HEK293 (cell line): ENCODE measurements at regions not wholly inside any gene's neighbourhood (a gene's known extent, or its start where the extent isn't known, plus 50 kb on each side); places are given as distances from the start of the nearest gene placed in this dataset.
"Not testable (repeated sequence)": the region's sequence is repeated elsewhere in the genome, so short reads cannot be mapped to it uniquely, and the experiment has no call there.

ENCODE experiments used
- CTCF ChIA-PET: fragments of 350-600 bp; formaldehyde crosslinking; extraction: SDS; loops from one replicate; lab custom pipeline; 2021; ENCODE audit warnings: antibody characterized with exemption; lab: Yijun Ruan, JAX
- POLR2A ChIA-PET: fragments of 300-600 bp; formaldehyde crosslinking; extraction: SDS; loops from one replicate; lab custom pipeline; 2020; ENCODE audit warnings: antibody characterized with exemption, inconsistent platforms; lab: Yijun Ruan, JAX
- H3K27ac ChIP-seq: fragments of 200-500 bp; sonication (Bioruptor generic); 2 replicates; pipeline ENCODE4 v1.5.1; 2014; ENCODE audit warnings: low read depth, low read length, control low read depth, inconsistent platforms; ENCODE audit errors: extremely low read depth
- H3K36me3 ChIP-seq, 2 experiments: fragments of 200-500 bp in 1 of 2; sonication (Bioruptor generic) in 1 of 2; 1 replicate in 1 of 2; 2 replicates in 1 of 2; pipeline ENCODE4 v1.5.1; 2014 to 2017; ENCODE audit warnings: inconsistent platforms in 2 of 2, low read length in 2 of 2; ENCODE audit not compliant: control insufficient read depth in 2 of 2, insufficient read depth in 1 of 2
- H3K4me1 ChIP-seq: fragments of 200-500 bp; sonication (Bioruptor generic); 2 replicates; pipeline ENCODE4 v1.5.1; 2014; ENCODE audit warnings: mild to moderate bottlenecking, low read length, inconsistent platforms; ENCODE audit not compliant: control insufficient read depth, insufficient read depth
- H3K4me3 ChIP-seq: 2 replicates; pipeline ENCODE4 v1.5.1; 2011; ENCODE audit warnings: low read depth, mild to moderate bottlenecking, control low read depth, low read length, moderate library complexity
- H3K9me3 ChIP-seq: fragments of 200-500 bp; sonication (Bioruptor generic); 2 replicates; pipeline ENCODE4 v1.5.1; 2014; ENCODE audit warnings: low read depth, low read length, inconsistent platforms; ENCODE audit not compliant: control insufficient read depth, insufficient read depth
- BCL11A ChIP-seq: fragments of 450-650 bp; formaldehyde crosslinking; IDR thresholded peaks from 2 replicates; pipeline ENCODE4 v1.5.1; 2016; ENCODE audit warnings: low read depth, missing biosample characterization, missing genetic modification characterization
- CTCF ChIP-seq: fragments of 450-650 bp; formaldehyde crosslinking; IDR thresholded peaks from 2 replicates; pipeline ENCODE4 v1.5.1; 2016; ENCODE audit warnings: missing biosample characterization, missing genetic modification characterization
- KLF8 ChIP-seq: fragments of 450-650 bp; formaldehyde crosslinking; IDR thresholded peaks from 2 replicates; pipeline ENCODE4 v1.5.1; 2016; ENCODE audit warnings: missing biosample characterization, missing genetic modification characterization
- OSR2 ChIP-seq: fragments of 450-650 bp; formaldehyde crosslinking; IDR thresholded peaks from 2 replicates; pipeline ENCODE4 v1.5.1; 2016; ENCODE audit warnings: missing biosample characterization, missing genetic modification characterization
- RBAK ChIP-seq: fragments of 450-650 bp; formaldehyde crosslinking; IDR thresholded peaks from 2 replicates; pipeline ENCODE4 v1.5.1; 2016; ENCODE audit warnings: missing biosample characterization, missing genetic modification characterization
- SETDB1 ChIP-seq: IDR thresholded peaks from one replicate; pipeline ENCODE4 v1.6.1; 2017; ENCODE audit warnings: mild to moderate bottlenecking, low read length, moderate library complexity, mixed read lengths; ENCODE audit not compliant: insufficient read length
- SP3 ChIP-seq: fragments of 450-650 bp; formaldehyde crosslinking; IDR thresholded peaks from 2 replicates; pipeline ENCODE4 v1.5.1; 2016; ENCODE audit warnings: missing biosample characterization, missing genetic modification characterization
- TCF7L2 ChIP-seq: IDR thresholded peaks from 2 replicates; pipeline ENCODE4 v1.6.1; 2011; ENCODE audit warnings: low read depth, mild to moderate bottlenecking, inconsistent platforms, low read length, moderate library complexity, borderline replicate concordance
- ZFP41 ChIP-seq: fragments of 450-650 bp; formaldehyde crosslinking; IDR thresholded peaks from 2 replicates; pipeline ENCODE4 v1.5.1; 2016; ENCODE audit warnings: missing biosample characterization, missing genetic modification characterization, borderline replicate concordance
- ZNF26 ChIP-seq: fragments of 450-650 bp; formaldehyde crosslinking; IDR thresholded peaks from 2 replicates; pipeline ENCODE4 v1.5.1; 2016; ENCODE audit warnings: missing biosample characterization, missing genetic modification characterization
- ZNF280C ChIP-seq: fragments of 450-650 bp; formaldehyde crosslinking; IDR thresholded peaks from 2 replicates; pipeline ENCODE4 v1.5.1; 2016; ENCODE audit warnings: missing biosample characterization, missing genetic modification characterization
- ZNF37A ChIP-seq: fragments of 450-650 bp; IDR thresholded peaks from 2 replicates; pipeline ENCODE4 v1.5.1; 2018; ENCODE audit warnings: missing biosample characterization, missing genetic modification characterization
- ZNF426 ChIP-seq: fragments of 450-650 bp; formaldehyde crosslinking; IDR thresholded peaks from 2 replicates; pipeline ENCODE4 v1.5.1; 2017; ENCODE audit warnings: missing biosample characterization, missing genetic modification characterization, mild to moderate bottlenecking, inconsistent platforms, moderate library complexity
- ZNF510 ChIP-seq: fragments of 450-650 bp; formaldehyde crosslinking; IDR thresholded peaks from 2 replicates; pipeline ENCODE4 v1.5.1; 2018; ENCODE audit warnings: mild to moderate bottlenecking, missing genetic modification characterization, missing biosample characterization; ENCODE audit not compliant: insufficient replicate concordance
- ZNF548 ChIP-seq: fragments of 450-650 bp; formaldehyde crosslinking; IDR thresholded peaks from 2 replicates; pipeline ENCODE4 v1.5.1; 2016; ENCODE audit warnings: missing biosample characterization, missing genetic modification characterization
- ZNF549 ChIP-seq: fragments of 450-650 bp; IDR thresholded peaks from 2 replicates; pipeline ENCODE4 v1.5.1; 2018; ENCODE audit warnings: missing biosample characterization, missing genetic modification characterization, mild to moderate bottlenecking, inconsistent platforms, moderate library complexity
- ZNF658 ChIP-seq: fragments of 450-650 bp; formaldehyde crosslinking; IDR thresholded peaks from 2 replicates; pipeline ENCODE4; 2016; ENCODE audit warnings: missing biosample characterization, missing genetic modification characterization
- ZNF664 ChIP-seq: fragments of 450-650 bp; formaldehyde crosslinking; IDR thresholded peaks from 2 replicates; pipeline ENCODE4 v1.5.1; 2016; ENCODE audit warnings: missing biosample characterization, missing genetic modification characterization
- ZNF670 ChIP-seq: fragments of 450-650 bp; formaldehyde crosslinking; IDR thresholded peaks from 2 replicates; pipeline ENCODE4 v1.5.1; 2016; ENCODE audit warnings: missing biosample characterization, missing genetic modification characterization, low read depth
- ZSCAN23 ChIP-seq: fragments of 450-650 bp; formaldehyde crosslinking; IDR thresholded peaks from 2 replicates; pipeline ENCODE4 v1.5.1; 2016; ENCODE audit warnings: missing biosample characterization, missing genetic modification characterization
- TF ChIP-seq, protein P1 (sequence below): fragments of 450-650 bp; formaldehyde crosslinking; conservative IDR thresholded peaks from 2 replicates; pipeline ENCODE4 v1.5.1; 2016; ENCODE audit warnings: low read depth, missing biosample characterization, missing genetic modification characterization

GRCh38 chr5:145010834-145011233, 824.3 kb downstream of the PRELID2 start (continued):
- TF ChIP-seq, protein P1, sequence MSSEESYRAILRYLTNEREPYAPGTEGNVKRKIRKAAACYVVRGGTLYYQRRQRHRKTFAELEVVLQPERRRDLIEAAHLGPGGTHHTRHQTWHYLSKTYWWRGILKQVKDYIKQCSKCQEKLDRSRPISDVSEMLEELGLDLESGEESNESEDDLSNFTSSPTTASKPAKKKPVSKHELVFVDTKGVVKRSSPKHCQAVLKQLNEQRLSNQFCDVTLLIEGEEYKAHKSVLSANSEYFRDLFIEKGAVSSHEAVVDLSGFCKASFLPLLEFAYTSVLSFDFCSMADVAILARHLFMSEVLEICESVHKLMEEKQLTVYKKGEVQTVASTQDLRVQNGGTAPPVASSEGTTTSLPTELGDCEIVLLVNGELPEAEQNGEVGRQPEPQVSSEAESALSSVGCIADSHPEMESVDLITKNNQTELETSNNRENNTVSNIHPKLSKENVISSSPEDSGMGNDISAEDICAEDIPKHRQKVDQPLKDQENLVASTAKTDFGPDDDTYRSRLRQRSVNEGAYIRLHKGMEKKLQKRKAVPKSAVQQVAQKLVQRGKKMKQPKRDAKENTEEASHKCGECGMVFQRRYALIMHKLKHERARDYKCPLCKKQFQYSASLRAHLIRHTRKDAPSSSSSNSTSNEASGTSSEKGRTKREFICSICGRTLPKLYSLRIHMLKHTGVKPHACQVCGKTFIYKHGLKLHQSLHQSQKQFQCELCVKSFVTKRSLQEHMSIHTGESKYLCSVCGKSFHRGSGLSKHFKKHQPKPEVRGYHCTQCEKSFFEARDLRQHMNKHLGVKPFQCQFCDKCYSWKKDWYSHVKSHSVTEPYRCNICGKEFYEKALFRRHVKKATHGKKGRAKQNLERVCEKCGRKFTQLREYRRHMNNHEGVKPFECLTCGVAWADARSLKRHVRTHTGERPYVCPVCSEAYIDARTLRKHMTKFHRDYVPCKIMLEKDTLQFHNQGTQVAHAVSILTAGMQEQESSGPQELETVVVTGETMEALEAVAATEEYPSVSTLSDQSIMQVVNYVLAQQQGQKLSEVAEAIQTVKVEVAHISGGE (tag by site-specific recombination), result no peak
- TF ChIP-seq ZNF658 (no peak), KLF8 (tag by site-specific recombination) (no peak), ZNF26 (tag by site-specific recombination) (no peak), BCL11A (tag by site-specific recombination) (no peak), ZSCAN23 (tag by site-specific recombination) (no peak), RBAK (tag by site-specific recombination) (no peak)
- TF ChIP-seq, all 188 proteins: peak for 0

DNA sequence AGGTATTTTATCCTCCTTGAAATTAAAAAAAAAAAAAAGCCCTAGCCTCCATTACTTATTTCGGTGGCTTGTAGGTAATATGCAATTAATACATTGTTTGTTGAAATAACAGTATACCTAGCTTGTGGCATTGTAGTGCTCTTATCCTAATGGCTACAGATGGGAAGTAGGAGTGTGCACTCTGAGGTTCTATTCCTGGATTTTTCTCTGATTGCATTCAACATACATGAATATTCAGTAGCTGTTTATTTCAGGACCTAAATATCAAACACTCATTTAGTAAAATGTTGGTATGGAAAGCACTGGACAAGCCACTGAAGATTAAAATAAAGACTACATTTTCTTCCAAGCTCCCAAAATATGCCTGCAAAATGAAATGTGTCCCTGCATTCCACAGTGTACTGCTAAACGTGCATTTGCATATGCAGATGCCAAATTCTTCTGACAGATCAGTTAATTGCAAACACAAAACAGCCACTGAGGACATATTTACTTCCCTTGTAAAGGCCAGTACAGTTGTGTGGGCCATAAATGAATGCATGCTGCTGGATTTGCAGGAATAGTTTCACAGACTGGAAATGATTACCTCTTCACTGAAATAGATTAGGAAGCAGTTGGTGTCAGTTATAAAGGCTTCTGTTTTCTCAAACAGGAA, 826.1 kb downstream of the PRELID2 start:
- TF ChIP-seq ZNF426, result no peak
- TF ChIP-seq CTCF (tag by site-specific recombination), result no peak
- no peak for TF ChIP-seq ZNF37A (tag by site-specific recombination)
- TF ChIP-seq SETDB1, result no peak
- no peak for TF ChIP-seq ZNF548
- TF ChIP-seq OSR2 (tag by site-specific recombination), result no peak
- TF ChIP-seq ZFP41, result no peak
- no peak for TF ChIP-seq ZNF549 (tag by site-specific recombination)
- TF ChIP-seq SP3 (tag by site-specific recombination), result no peak
- no peak for TF ChIP-seq ZNF280C
- no peak for TF ChIP-seq BCL11A (tag by site-specific recombination)
- no peak for TF ChIP-seq TCF7L2
- TF ChIP-seq ZNF510 (tag by site-specific recombination), result no peak
- TF ChIP-seq ZNF664, result no peak
- no peak for TF ChIP-seq ZNF670 (tag by site-specific recombination)
- CTCF ChIA-PET, result no interaction called here
- POLR2A ChIA-PET, result no interaction called here
- no peaks in the 10 kb centered on the region for H3K36me3 ChIP-seq
- H3K27ac ChIP-seq, result no peak overlapping the region
- H3K4me3 ChIP-seq, result no peak overlapping the region
- H3K4me1 ChIP-seq, result no peaks in the 10 kb centered on the region
- H3K9me3 ChIP-seq, result no peaks in the 10 kb centered on the region

- H3K4me1 ChIP-seq, POLR2A ChIA-PET, H3K9me3 ChIP-seq, H3K27ac ChIP-seq, CTCF ChIA-PET, H3K36me3 ChIP-seq, H3K4me3 ChIP-seq: not testable (repeated sequence)
These were observed 823.7 kb downstream of the KCTD16 start for GRCh38 chr5:144994356-144994755.
